Spinal cord (tissue), 9 donors: ENCODE measurements at regions not wholly inside any gene's neighbourhood (a gene's known extent, or its start where the extent isn't known, plus 50 kb on each side); places are given as distances from the start of the nearest gene placed in this dataset.

Source experiments
- DNase-seq, 6 donors: peaks; one replicate each; pipeline versions ENCODE4 v3.0.0 to v3.0.0-alpha.2; 2013 to 2015; ENCODE audit warnings: low spot score in 6 of 6, low read depth in 4 of 6
- H3K27ac ChIP-seq: one replicate; pipeline ENCODE4 v1.5.1; 2013; ENCODE audit warnings: low read depth, low read length, control low read depth
- H3K27me3 ChIP-seq: one replicate; pipeline ENCODE4 v1.6.1; 2013; ENCODE audit warnings: low read length; ENCODE audit not compliant: control insufficient read depth, insufficient read depth
- H3K36me3 ChIP-seq: one replicate; pipeline ENCODE4 v1.6.1; 2013; ENCODE audit warnings: low read length; ENCODE audit not compliant: control insufficient read depth, insufficient read depth
- H3K4me1 ChIP-seq: one replicate; pipeline ENCODE4 v1.6.1; 2013; ENCODE audit warnings: low read length; ENCODE audit not compliant: control insufficient read depth, insufficient read depth
- H3K4me3 ChIP-seq: one replicate; pipeline ENCODE4 v1.5.1; 2013; ENCODE audit warnings: low read depth, low read length, control low read depth
- H3K9me3 ChIP-seq: one replicate; pipeline ENCODE4 v1.6.1; 2013; ENCODE audit warnings: low read length; ENCODE audit not compliant: control insufficient read depth, insufficient read depth
- WGBS: methylation state at CpG from one replicate; pipeline ENCODE4 v1.1.5; 2013; ENCODE audit warnings: missing lambda C conversion rate; ENCODE audit not compliant: insufficient coverage; 5-methylcytosine and 5-hydroxymethylcytosine counted together
- donor health status: healthy.

- no peaks in the 10 kb centered on the region for H3K9me3 ChIP-seq
- no peak for DNase-seq
- no peaks in the 10 kb centered on the region for H3K27me3 ChIP-seq
- no CpG with 5 or more reads among the region's 3 CpGs for WGBS
- H3K27ac ChIP-seq: no peak overlapping the region
- no peaks in the 10 kb centered on the region for H3K4me1 ChIP-seq
- no peak overlapping the region for H3K4me3 ChIP-seq
- no peaks in the 10 kb centered on the region for H3K36me3 ChIP-seq
Measured at GRCh38 chr12:23060161-23060560, 435.2 kb downstream of the ETNK1 start.

- Histone ChIP-seq H3K27ac (no peak overlapping the region), H3K4me1 (no peaks in the 10 kb centered on the region), H3K36me3 (no peaks in the 10 kb centered on the region), H3K9me3 (no peaks in the 10 kb centered on the region), H3K27me3 (no peaks in the 10 kb centered on the region), H3K4me3 (no peak overlapping the region)
- DNase-seq: no peak
- WGBS: no CpG with 5 or more reads among the region's 3 CpGs
Measured at GRCh38 chr12:23063206-23063605, 438.2 kb downstream of the ETNK1 start.

GRCh38 chr12:23066095-23066494 lies 441.1 kb downstream of the ETNK1 start:
- Histone ChIP-seq H3K9me3 (no peaks in the 10 kb centered on the region), H3K27me3 (no peaks in the 10 kb centered on the region), H3K27ac (no peak overlapping the region), H3K4me3 (no peak overlapping the region), H3K4me1 (no peaks in the 10 kb centered on the region), H3K36me3 (no peaks in the 10 kb centered on the region)
- no peak for DNase-seq
- no CpG with 5 or more reads among the region's 1 CpG for WGBS

- Histone ChIP-seq H3K27me3 (no peaks in the 10 kb centered on the region), H3K27ac (no peak overlapping the region), H3K36me3 (no peaks in the 10 kb centered on the region), H3K9me3 (no peaks in the 10 kb centered on the region), H3K4me3 (no peak overlapping the region), H3K4me1 (no peaks in the 10 kb centered on the region)
- WGBS: 63% methylated on average over 1 of the region's 2 CpGs
- peak in 1 of 6 donors; percentile 7 for DNase-seq
Measured at GRCh38 chr12:23083267-23083666, 458.3 kb downstream of the ETNK1 start.

- 81% methylated on average over 3 of the region's 5 CpGs for WGBS
- no peak overlapping the region for H3K27ac ChIP-seq
- no peaks in the 10 kb centered on the region for H3K27me3 ChIP-seq
- H3K9me3 ChIP-seq: no peaks in the 10 kb centered on the region
- DNase-seq: peak in 2 of 6 donors; percentile 33 to 37
- no peak overlapping the region for H3K4me3 ChIP-seq
- no peaks in the 10 kb centered on the region for H3K36me3 ChIP-seq
- no peaks in the 10 kb centered on the region for H3K4me1 ChIP-seq
Measured at GRCh38 chr12:23084236-23084995, 459.4 kb downstream of the ETNK1 start.

- H3K36me3 ChIP-seq: no peaks in the 10 kb centered on the region
- no peaks in the 10 kb centered on the region for H3K9me3 ChIP-seq
- no CpG with 5 or more reads among the region's 1 CpG for WGBS
- H3K27ac ChIP-seq: no peak overlapping the region
- H3K27me3 ChIP-seq: no peaks in the 10 kb centered on the region
- H3K4me1 ChIP-seq: no peaks in the 10 kb centered on the region
- H3K4me3 ChIP-seq: no peak overlapping the region
- no peak for DNase-seq
Measured at GRCh38 chr12:23088594-23088993, 463.6 kb downstream of the ETNK1 start.

GRCh38 chr12:23093488-23093887 lies 468.5 kb downstream of the ETNK1 start:
- Histone ChIP-seq H3K4me3 (no peak overlapping the region), H3K9me3 (no peaks in the 10 kb centered on the region), H3K27me3 (no peaks in the 10 kb centered on the region), H3K27ac (no peak overlapping the region), H3K4me1 (no peaks in the 10 kb centered on the region), H3K36me3 (no peaks in the 10 kb centered on the region)
- DNase-seq: no peak
- WGBS: no CpG with 5 or more reads among the region's 2 CpGs

- H3K9me3 ChIP-seq: no peaks in the 10 kb centered on the region
- no CpG with 5 or more reads among the region's 1 CpG for WGBS
- DNase-seq: no peak
Measured at GRCh38 chr12:23096321-23096720, 471.4 kb downstream of the ETNK1 start.

GRCh38 chr12:23098110-23098509 lies 473.1 kb downstream of the ETNK1 start:
- Histone ChIP-seq H3K4me3 (no peak overlapping the region), H3K27ac (no peak overlapping the region), H3K36me3 (no peaks in the 10 kb centered on the region), H3K9me3 (no peaks in the 10 kb centered on the region), H3K27me3 (no peaks in the 10 kb centered on the region), H3K4me1 (no peaks in the 10 kb centered on the region)
- no peak for DNase-seq
- 83% methylated on average over 1 of the region's 5 CpGs for WGBS

More at GRCh38 chr12:23096321-23096720, 471.4 kb downstream of the ETNK1 start:
- no peak overlapping the region for H3K4me3 ChIP-seq
- no peaks in the 10 kb centered on the region for H3K27me3 ChIP-seq
- H3K4me1 ChIP-seq: no peaks in the 10 kb centered on the region
- no peaks in the 10 kb centered on the region for H3K36me3 ChIP-seq
- no peak overlapping the region for H3K27ac ChIP-seq

- Histone ChIP-seq H3K4me1 (no peaks in the 10 kb centered on the region), H3K9me3 (no peaks in the 10 kb centered on the region), H3K36me3 (no peaks in the 10 kb centered on the region), H3K27ac (no peak overlapping the region), H3K4me3 (no peak overlapping the region), H3K27me3 (no peaks in the 10 kb centered on the region)
- peak in 2 of 6 donors; percentile 8 to 75 for DNase-seq
- WGBS: no CpG with 5 or more reads among the region's 3 CpGs
Measured at GRCh38 chr12:23098517-23098916, 473.5 kb downstream of the ETNK1 start.
